Vagina (tissue), 2 donors: ENCODE measurements at regions not wholly inside any gene's neighbourhood (a gene's known extent, or its start where the extent isn't known, plus 50 kb on each side); places are given as distances from the start of the nearest gene placed in this dataset.

Experiments used
- CTCF ChIP-seq, 3 experiments: fragments of 450-650 bp in 2 of 3; fragments of 200-600 bp in 1 of 3; sonication (generic) in 1 of 3; IDR thresholded peaks; one replicate each; pipeline ENCODE4 v1.5.1; 2017 to 2019; ENCODE audit warnings: antibody characterized with exemption in 3 of 3, mild to moderate bottlenecking in 2 of 3, moderate library complexity in 2 of 3
- POLR2A ChIP-seq, 2 donors: fragments of 450-650 bp; IDR thresholded peaks; one replicate each; pipeline ENCODE4 v1.6.1; 2017; ENCODE audit warnings: antibody characterized with exemption in 2 of 2, mild to moderate bottlenecking in 2 of 2, moderate library complexity in 2 of 2

GRCh38 chr2:107462181-107462580 is 364.5 kb upstream of the RGPD4 start:
- TF ChIP-seq CTCF (IDR thresholded peaks at IDR 0.05): no peak
- no peak for TF ChIP-seq POLR2A (IDR thresholded peaks at IDR 0.05)
